ENCODE measurements at regions not wholly inside any gene's neighbourhood (a gene's known extent, or its start where the extent isn't known, plus 50 kb on each side); places are given as distances from the start of the nearest gene placed in this dataset.
"Not testable (repeated sequence)": the region's sequence is repeated elsewhere in the genome, so short reads cannot be mapped to it uniquely, and the experiment has no call there.

DNA sequence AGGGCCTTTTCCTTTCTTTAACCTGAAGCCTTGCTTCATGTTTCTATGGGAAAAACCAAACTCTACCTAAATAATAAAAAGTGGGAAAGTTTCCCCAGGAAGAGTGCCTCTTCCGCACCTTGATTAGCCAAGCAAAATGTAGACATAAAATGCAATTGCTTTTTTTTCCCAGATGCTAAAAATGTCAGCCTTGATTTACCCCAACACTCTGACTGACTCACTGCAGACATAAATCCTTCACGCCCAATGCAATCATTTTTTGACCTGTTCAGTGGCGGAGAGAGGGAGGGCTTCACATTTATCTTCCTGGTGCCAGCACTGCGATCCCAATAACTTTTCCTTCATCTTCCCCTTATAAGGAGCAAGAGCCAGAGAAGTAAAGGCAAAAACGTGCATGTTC lies 261.5 kb downstream of the SEC16B start:
- DNase-seq, result no peak

DNA sequence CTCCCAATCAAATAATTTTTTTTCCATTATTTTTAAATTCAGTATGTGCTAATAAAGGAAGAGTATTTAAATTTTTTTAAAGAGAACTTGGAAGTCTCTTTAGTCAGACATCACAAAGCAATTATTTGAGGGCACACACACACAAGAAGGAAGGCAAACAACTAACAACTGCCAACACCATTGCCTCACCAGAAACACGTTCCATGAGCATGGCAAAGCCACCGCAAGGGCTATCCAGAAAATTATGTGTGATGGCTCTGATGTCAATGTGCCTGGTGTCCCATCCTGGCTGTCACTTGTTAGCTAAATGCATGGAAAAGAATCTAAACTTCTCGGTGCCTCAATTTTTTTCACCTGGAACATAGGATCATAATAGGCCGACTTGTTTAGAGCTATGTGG lies 262.9 kb downstream of the SEC16B start:
- no peak for DNase-seq

DNA sequence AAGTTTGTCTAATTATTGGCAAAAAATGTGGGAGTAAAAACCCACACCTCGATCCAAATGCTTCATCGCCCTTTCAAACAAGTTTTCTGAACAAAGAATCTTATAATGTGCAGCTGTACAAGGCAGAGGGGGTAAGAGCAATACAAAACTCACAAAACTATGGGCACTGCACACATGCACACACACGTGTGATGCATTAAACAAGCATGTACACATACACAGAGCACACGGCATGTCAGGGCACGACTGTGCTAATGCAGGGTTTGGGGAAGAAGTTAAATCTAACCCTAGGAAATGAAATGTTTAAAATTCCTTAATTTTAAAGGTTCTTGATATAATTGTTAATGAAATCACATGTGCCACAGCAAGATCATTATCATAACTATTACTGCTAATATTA lies 264.0 kb downstream of the SEC16B start:
- no peak for DNase-seq

DNA sequence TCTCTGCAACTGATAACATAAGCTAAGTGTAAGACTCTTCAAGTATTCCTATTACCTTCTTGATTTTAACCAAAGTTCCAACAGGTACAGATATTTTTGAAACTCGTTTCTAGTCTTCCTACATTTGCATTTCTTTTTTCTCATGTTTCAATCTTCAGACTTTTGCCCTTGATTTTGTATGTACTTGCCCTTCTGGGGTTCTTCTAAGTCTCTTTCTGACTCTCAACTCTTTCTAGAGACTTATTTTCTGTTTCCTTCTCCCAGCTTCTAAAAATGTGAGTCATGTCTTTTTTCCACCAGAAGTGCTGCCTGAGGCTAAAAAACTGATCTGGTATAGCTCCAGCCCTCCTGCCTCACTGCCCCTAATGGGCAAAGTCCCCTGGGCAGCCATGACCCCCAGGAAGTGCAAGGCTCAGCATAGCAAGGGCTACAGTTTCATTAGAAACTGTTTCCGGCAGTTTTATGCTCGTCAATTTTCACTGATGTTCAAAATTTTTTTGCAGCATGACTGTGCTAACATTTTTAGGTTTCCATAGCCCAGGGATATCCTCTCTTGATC lies 265.9 kb downstream of the SEC16B start:
- no peak for DNase-seq

DNA sequence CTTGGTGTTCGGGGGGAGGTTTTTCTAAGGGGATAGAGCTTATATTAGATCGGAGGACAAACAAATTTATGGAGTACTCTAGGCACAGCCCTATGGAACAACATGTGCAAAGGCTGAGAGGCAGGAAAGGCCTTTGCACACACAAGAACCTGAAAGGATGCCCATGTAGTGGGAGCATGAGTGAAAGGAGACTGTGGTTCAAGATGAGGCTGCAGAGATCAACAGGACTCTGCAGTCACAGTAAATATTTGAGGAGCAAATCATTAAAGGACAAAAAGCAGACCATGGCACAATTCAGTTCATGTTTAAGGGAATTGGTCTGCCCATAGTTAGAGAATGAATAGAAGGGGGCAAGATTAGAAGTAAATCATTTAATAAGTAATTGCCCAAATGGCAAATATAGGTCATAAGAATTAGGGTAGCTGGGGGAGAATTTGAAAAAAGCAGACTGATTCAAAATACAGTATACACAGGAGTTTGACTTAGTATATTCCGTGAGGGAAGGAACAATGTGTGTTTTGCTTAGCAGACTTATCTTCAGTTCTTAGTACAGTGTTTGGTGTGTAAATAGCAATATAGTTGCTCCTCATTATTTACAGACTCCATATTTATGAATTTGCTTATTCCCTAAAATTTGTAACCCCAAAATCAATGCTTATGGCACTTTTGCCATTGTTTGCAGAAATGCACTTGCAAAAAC lies 268.1 kb downstream of the SEC16B start:
- DNase-seq, result no peak

DNA sequence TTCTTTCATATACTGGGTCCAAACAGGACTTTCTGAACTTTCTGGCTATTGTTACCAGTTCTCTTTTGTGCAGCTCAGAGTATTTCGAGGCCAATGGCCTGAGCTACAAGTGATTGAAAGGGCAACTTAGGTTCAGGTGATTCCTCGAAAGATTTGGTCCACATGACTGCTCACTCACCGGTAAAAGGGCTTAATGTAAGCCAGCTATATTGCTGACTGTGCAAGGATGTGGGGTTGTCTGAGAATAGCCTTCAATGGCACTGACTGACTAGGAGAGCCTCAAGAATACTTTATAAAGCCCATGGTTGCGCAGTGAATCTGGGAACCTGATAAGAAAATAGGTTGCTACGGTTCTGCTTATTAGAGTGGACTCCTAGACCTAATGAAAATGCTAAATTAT lies 269.0 kb downstream of the SEC16B start:
- no peak for DNase-seq

DNA sequence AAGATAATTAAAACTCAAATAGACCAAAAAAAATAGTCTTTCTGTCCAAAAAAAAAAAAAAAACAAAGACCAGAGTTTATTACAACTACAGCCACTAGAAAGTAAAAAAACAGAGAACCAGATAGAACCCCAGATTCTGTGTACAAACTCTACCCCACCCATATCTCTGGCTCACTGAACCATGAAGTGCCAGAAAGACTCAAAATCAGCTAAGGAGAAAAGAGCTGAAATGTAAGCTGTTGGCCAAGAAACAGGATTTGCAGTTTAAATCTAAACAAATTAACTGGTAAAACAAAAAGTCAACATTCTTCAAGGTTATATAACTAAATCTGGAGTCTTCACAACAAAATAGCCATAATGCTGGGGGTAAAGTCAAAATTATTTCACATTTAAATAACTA lies 278.9 kb downstream of the SEC16B start:
- DNase-seq, result no peak

DNA sequence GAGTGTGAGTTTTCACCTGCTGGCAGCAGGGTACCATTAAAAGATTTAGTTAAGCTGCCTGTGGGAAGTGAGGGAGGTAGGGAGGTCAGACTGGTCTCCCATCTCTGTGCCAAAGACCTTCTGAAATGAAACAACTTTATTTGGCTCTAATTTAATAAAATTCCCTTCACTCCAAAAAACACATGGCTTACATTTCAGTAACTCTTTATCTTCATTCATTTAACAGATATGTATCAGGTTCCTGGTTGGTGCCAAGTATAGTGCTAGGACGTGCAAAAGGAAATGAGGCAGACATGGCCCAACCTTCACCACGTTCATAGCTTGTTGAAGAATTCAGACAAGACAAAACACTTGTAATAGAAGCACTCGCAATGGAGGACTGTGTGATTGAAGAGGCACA lies 282.3 kb downstream of the SEC16B start:
- DNase-seq, result no peak

DNA sequence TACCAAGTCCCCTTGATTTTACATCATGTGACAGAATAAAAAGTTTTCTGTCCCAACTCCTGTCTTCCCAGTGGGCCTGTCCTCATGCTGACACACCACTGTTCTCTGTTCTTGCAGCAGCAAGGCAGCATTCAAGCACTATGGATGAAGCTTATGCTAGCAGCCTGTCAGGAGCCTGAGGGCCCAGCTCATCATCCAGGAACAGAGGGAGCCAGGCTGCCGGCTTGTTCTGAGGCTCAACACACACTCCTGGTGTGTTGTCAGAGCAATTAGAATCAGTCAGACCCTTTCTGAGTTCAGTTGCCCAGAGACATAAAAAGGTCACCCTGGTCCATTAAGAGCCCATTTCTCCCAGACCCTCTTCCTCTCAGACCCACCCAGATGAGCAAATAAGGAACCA lies 282.9 kb downstream of the SEC16B start:
- DNase-seq, result no peak

DNA sequence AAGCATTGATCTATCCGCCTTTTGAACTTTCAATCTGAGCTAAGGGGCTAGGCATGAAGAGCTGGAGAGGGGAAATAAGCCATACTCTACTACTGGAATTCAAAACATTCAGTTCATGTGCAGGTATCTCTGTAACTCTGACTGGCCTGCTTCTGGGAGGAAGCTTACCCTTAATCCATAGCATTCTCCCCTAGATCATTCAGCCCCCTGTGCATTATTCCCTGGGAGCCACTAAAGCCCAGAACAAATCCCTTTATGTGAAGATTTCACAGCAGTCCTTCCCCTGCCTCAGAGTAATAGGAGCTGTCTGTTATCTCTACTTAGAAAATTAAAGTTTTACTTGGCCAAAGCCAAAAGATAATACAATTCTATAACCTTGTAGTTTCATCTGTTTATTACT lies 300.7 kb downstream of the SEC16B start:
- no peak for DNase-seq

DNA sequence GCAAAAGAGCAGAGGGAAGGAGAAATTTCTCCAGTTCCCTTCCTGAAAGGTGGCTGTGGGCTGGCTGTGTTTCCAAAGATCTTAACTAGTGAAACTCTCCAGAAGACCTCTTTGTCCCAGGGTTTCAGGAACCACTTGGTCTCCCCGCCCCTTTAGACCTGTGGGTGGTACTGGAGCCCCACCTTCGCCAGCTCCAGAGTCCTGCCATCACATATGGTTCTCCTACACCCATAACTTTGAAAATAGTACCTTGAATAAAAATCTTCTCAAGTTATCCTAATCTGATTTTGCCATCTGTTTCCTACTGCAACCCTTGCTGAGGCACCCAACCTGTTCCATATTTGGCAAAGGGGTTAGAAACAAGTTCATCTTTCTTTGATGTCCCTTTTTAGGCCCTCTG lies 303.9 kb downstream of the SEC16B start:
- no peak for DNase-seq

DNA sequence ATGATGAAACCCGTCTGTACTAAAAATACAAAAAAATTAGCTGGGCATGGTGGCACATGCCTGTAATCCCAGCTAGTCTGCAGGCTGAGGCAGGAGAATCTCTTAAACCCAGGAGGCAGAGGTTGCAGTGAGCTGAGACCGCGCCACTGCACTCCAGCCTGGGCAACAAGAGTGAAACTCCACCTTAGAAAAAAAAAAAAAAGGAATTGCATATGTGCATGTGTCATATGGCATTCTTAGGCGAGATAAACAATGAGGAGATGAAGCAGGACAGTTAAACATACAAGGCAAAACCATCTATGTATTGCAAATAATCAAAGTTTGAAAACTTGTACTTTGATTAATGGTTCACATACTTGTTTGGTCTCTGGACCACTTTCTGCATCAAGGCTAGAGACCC lies 305.1 kb downstream of the SEC16B start:
- not testable (repeated sequence) for DNase-seq

DNA sequence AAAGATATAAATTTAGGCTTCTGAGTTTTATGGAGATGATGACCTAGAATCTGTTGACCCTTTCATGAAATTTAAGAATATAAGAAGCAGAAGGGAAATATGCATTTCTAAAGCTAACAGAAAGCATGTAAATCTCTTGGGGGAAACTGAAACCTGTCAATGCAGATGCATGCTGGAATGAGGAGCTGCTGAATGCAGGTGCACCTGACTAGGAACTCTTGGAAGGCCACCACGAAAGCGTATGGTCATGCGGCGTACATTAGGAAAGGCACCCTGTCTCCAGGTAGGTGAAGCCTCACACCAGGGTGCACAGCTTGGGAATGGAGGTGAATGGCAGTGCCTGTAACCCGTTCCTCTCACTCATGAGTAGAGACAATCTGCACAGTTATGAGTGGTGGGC lies 309.7 kb downstream of the SEC16B start:
- DNase-seq, result no peak

DNA sequence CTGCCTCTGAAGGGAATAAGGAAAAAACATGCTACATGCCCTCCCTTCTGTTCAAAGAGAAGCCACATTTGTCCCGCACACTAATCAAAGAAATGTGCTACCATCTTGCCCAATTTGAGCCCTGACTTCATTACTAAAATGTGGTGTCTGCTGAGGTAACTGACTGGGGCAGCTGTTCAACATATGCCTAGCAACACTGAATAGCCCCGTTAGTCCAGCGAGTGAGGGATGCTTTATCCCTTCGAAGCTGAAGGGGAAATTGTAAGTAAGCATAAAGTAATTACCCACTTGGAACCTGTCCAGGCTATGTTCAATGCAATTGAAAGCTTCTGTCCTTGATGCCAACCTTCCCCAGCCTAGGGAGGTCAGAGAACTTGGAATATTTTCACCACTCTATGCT lies 310.6 kb downstream of the SEC16B start:
- no peak for DNase-seq

DNA sequence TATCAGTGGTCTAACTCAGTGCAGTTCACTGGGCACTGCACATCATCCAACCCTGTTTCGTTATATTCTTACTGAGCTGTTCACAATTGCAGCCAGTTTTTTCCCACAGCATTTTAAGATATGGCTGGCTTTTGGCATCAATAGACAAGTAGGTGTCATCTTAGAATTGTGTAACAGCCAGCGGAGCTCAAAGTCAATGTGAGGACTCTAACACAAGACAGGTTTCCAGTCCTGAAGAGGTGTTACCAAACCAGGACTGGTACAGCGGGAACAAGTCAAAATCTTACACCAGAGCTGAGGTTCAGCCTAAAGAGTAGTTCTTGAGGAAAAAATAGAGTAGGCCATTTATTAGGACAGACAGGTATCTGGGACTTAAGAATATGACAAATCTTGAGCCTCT lies 313.3 kb downstream of the SEC16B start:
- DNase-seq, result no peak

DNA sequence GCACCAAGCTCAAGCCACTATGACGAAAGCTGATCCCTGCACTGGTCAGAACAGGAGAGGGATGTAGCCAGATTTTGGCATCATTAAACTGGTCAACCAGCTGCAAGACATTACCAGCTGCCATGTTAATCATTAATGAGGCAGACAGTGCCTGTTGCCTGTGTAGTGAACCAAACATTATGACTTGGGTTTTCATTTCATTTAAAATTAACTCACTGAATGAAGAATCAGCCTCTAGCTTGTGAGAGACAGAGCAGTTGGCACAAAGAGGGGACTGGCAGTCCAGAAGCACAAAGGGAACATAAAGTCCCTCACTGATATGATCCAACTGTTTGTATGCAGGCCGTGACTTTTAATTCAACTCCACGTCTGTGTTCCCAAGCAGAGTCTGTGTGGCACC lies 318.9 kb downstream of the SEC16B start:
- no peak for DNase-seq

DNA sequence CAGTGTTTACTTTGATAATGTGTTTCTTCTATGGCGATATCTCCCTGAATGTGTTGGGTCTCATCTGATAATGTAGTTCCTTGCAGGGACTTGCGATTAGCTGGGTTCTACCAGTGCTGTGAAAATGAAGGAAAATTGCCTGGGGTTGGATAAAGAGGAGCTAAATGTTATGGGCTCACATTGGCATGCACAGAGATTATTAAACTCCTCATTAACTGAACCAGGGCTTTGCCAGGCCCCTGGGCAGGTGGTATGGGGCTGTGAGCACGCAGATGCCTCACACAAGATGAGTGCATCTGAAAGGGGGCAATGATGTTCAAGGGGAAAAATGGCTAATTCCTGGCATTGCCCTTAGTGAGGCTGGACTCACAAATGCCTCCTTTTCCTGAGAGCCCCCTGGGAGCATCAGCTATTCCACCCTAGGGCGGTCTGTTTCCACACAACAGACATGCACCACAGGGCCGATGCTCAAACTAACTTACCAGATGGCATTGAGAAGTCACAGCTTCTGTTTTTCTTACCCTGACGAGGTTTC lies 321.1 kb downstream of the SEC16B start:
- DNase-seq, result no peak

DNA sequence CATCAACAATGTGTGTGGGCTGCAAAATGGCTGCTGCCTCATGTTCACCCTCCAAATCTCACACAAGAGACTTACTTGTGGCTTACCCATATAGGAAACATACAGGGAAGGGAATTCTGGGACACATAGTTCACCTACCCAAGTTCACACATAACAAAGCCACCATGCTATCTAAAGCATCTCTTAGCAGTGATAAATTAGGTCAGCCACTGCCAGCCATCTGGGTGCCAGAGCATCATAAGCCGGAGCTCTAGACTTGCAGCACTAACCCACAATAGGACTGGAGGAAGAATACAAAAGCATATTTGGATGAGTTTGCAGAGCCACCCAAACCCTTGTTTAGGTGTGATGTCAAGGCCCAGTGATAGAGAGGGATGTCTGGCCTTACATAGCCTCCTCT lies 321.7 kb downstream of the SEC16B start:
- DNase-seq, result no peak

DNA sequence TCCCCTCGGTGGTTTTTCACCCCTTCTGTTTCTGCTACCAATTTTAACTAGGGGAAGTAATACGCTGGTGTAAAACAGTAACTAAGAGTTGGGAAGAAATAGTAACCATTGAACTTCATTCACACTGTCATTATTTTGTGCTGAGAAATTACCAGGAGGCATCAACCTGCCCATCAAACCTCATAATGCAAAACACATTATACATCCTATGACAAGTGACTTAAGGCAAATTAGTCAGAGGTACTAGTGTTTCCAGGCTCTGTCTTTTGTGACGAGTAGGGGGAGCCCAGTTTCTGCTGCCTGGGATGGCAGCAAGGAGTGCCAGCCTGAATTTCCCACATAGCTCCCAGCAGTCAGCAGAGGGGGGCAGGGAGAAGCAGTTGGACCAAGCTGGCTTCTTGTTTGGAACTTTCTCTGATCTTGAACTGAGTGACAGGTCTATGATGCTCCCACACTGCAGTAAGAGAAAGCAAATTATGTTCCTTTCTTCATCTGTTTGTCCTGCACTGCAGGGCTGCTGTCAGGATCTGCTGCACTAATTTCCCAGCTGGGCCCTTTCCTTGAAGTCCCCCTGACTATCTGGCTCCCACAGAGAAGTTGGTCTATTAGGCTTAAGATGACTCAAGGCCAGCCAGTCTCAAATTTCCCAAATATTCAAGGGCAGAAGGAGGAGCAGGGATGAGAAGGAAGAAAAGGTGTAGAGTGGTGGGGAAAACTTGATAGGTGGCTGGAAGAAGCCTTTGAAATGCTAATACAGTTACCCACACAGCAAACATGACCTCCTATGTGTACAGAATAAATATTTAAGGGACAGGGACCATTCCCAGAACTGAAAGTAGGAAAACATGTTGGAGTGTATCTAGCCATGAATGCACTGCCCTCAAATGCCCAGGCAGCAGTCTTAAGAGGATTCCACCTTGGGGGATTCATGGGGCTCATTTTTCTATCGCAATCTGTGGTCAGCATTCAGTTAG lies 322.8 kb downstream of the SEC16B start:
- no peak for DNase-seq

DNA sequence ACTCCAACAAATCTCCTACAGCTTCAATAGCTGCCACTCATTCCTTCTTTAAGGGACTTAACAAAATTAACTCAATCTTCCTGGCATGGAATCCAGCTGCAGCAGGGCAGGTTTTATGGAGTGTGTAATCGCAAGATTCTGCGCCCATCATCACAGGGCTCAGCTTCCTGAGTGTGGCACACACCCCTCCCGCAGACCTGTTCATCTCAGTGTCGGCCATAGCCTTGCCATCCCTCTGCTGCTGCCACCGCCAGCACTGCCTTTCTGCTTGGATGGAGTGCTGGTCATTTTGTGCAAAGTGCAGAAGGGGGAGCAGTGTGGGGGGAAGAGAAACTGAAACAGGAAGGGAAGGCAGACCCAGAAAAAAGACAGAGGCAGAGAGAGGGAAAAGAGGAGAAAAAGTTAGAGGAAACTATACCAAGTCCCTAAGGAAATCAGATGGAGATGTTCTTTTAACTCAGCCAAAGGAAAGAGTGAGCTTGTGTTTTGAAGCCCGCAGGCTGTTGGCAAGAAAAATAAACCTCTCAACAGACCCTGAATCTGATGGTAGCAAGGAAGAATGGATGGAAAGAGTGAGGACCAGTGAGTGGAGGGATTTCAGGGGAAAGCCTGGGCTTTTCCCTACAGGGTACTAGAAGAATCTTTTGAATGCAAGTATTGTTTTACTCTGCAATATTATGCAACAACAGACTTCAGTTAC lies 324.2 kb downstream of the SEC16B start:
- no peak for DNase-seq

DNA sequence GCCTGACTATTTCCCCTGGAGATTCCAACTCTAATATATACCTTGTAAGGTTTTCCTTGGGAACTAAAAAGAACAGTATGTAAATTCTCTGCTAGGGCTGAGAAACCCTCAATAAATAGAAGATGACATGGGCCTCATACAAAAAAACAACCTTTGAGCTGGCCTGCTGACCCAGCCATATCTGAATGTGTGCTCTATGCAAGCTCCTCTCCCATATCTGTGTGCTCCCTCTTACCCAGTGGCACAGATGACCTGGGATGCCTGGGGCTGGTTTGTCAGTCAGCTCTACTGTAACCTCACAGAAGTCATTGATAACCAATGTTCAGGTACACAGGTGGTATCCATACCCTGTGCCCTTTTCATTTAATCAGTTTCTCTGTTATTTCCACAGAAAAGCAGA lies 329.2 kb downstream of the SEC16B start:
- no peak for DNase-seq

DNA sequence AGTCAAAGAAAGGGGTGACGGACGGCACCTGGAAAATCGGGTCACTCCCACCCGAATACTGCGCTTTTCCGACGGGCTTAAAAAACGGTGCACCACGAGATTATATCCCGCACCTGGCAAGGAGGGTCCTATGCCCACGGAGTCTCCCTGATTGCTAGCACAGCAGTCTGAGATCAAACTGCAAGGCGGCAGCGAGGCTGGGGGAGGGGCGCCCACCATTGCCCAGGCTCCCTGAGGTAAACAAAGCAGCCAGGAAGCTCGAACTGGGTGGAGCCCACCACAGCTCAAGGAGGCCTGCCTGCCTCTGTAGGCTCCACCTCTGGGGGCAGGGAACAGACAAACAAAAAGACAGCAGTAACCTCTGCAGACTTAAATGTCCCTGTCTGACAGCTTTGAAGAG lies 335.7 kb downstream of the SEC16B start:
- DNase-seq, result not testable (repeated sequence)
